AG09319 (cell line): ENCODE measurements at regions not wholly inside any gene's neighbourhood (a gene's known extent, or its start where the extent isn't known, plus 50 kb on each side); places are given as distances from the start of the nearest gene placed in this dataset.

Source experiments
- DNase-seq: peaks from one replicate; pipeline ENCODE4 v3.0.0-alpha.2; 2010; ENCODE audit warnings: low read depth; ENCODE audit errors: extremely low read depth
- TF ChIP-seq, protein P1 (sequence below): IDR thresholded peaks from 2 replicates; pipeline ENCODE4 v1.5.1; 2011; ENCODE audit warnings: low read depth, mild to moderate bottlenecking, inconsistent platforms, low read length, moderate library complexity

GRCh38 chr11:19607656-19608360, 104.8 kb upstream of the NAV2 start:
- no peak for DNase-seq

DNA sequence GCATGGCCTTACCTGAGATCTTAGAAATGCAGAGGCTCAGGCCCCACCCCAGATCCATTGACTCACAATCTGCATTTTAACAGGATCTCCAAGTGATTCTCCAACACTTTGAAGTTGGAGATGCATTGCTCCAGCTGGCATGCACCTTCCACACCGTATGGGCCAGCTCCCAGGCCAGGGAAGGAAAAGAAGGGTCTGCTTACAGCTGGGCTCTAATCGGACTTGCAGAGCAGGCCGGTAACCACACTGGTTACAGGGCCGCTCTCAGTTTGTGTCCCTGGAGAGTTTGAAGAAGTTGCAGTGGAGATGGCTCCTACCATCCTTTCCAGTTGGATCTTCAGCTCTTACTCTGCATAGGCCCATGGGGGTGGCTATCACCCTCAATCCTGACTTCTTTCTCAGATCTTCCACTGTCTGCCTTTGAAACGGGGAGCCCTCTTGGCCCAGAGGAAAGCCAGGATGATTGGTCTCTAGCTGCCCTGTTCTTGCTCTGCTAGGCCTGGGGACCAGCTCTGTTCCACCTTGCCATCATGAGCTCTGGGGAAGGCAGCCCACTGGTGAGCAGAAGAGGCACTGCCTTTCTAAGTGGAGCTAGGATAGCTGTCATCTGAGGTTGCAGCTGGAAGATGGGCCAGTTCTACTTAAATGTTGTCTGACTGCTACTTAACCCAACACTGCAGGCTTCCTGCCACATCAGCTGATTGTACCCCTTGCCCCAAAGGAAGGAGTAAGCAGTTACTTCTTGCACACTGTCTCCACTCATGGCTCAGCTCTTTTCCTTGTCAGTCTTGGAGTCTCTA, 105.6 kb upstream of the NAV2 start:
- DNase-seq = no peak
- TF ChIP-seq, protein P1, sequence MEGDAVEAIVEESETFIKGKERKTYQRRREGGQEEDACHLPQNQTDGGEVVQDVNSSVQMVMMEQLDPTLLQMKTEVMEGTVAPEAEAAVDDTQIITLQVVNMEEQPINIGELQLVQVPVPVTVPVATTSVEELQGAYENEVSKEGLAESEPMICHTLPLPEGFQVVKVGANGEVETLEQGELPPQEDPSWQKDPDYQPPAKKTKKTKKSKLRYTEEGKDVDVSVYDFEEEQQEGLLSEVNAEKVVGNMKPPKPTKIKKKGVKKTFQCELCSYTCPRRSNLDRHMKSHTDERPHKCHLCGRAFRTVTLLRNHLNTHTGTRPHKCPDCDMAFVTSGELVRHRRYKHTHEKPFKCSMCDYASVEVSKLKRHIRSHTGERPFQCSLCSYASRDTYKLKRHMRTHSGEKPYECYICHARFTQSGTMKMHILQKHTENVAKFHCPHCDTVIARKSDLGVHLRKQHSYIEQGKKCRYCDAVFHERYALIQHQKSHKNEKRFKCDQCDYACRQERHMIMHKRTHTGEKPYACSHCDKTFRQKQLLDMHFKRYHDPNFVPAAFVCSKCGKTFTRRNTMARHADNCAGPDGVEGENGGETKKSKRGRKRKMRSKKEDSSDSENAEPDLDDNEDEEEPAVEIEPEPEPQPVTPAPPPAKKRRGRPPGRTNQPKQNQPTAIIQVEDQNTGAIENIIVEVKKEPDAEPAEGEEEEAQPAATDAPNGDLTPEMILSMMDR = no peak

More at GRCh38 chr11:19607656-19608360, 104.8 kb upstream of the NAV2 start:
- TF ChIP-seq, protein P1 = no peak

- DNase-seq = peak; percentile 40
- TF ChIP-seq, protein P1 = no peak
Measured at GRCh38 chr11:19605520-19606371, 106.9 kb upstream of the NAV2 start.

- TF ChIP-seq, protein P1 = no peak
- DNase-seq = no peak
Measured at GRCh38 chr11:19604679-19605375, 107.8 kb upstream of the NAV2 start.

DNA sequence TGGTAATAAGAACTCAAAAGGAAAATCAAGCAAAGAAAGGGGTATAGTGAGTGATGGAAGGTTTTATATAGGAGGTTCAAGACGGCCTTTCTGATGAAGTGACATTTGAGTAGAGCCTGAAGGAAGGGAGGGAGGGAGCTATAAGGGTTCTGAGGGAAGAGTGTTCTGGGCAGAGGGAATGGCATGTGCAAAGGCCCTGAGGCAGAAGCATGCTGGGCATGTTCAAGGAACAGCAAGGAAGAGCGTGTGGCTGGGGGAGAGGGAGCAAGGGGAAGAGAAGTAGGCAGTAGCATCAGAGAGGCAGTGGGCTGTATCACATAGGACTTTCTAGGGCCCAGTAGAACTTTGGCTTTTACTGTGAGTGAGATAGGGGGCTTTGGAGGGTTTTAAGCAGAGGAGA, 108.9 kb upstream of the NAV2 start:
- no peak for DNase-seq
- TF ChIP-seq, protein P1 = no peak

DNA sequence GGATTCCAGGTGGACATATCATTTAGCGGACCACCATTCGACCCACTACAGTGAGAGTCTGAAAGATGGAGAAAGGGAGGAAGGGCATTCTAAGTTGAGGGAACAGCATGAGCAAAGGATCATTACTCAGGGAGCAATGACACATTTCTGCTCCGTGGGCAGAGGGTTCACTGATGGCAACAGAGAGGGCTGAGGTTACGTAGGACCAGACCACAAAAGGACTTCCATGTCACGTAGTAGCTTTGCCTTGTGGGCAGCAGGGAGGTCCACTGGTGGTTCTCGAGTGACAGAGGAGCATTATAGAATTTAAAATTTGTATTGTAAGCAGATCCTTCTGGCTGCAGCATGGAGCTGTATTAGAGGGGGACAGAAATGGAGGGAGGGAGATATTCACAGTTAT, 109.7 kb upstream of the NAV2 start:
- DNase-seq = no peak
- TF ChIP-seq, protein P1 = no peak
